Mesenchymal stem cell (in vitro differentiated cells and primary cell): ENCODE measurements at regions not wholly inside any gene's neighbourhood (a gene's known extent, or its start where the extent isn't known, plus 50 kb on each side); places are given as distances from the start of the nearest gene placed in this dataset.

ENCODE experiments used
- DNase-seq: peaks from one replicate; pipeline ENCODE4 v3.0.0-alpha.2; 2013
- H2AFZ ChIP-seq: one replicate; pipeline ENCODE4 v1.6.1; 2013; ENCODE audit warnings: low read depth, mild to moderate bottlenecking, control low read depth, inconsistent platforms, low read length, moderate library complexity
- H2AK5ac ChIP-seq: 2 replicates; pipeline ENCODE4 v1.6.1; 2013; ENCODE audit warnings: low read length, moderate library complexity, mild to moderate bottlenecking, inconsistent platforms; ENCODE audit not compliant: severe bottlenecking
- H2BK120ac ChIP-seq: one replicate; pipeline ENCODE4 v1.6.1; 2013; ENCODE audit warnings: low read depth, mild to moderate bottlenecking, inconsistent platforms, low read length, moderate library complexity
- H2BK12ac ChIP-seq, 2 experiments: one replicate each; pipeline ENCODE4 v1.6.1; 2013; ENCODE audit warnings: inconsistent platforms in 2 of 2, low read length in 2 of 2, mild to moderate bottlenecking in 2 of 2, moderate library complexity in 2 of 2, control low read depth in 1 of 2
- H2BK15ac ChIP-seq: one replicate; pipeline ENCODE4 v1.6.1; 2013; ENCODE audit warnings: mild to moderate bottlenecking, low read depth, inconsistent platforms; ENCODE audit not compliant: poor library complexity, severe bottlenecking
- H2BK5ac ChIP-seq: 2 replicates; pipeline ENCODE4 v1.6.1; 2013; ENCODE audit warnings: low read depth, mild to moderate bottlenecking, low read length, control low read depth, inconsistent platforms; ENCODE audit not compliant: poor library complexity, severe bottlenecking
- H3K14ac ChIP-seq, 2 experiments: one replicate each; pipeline ENCODE4 v1.6.1; 2013; ENCODE audit warnings: inconsistent platforms in 2 of 2, low read length in 2 of 2, control low read depth in 1 of 2, mild to moderate bottlenecking in 1 of 2, moderate library complexity in 1 of 2
- H3K18ac ChIP-seq, 2 experiments: one replicate each; pipeline ENCODE4 v1.6.1; 2013; ENCODE audit warnings: inconsistent platforms in 2 of 2, low read length in 2 of 2, control low read depth in 1 of 2, low read depth in 1 of 2, mild to moderate bottlenecking in 1 of 2
- H3K23ac ChIP-seq, 2 experiments: one replicate each; pipeline ENCODE4 v1.6.1; 2013; ENCODE audit warnings: inconsistent platforms in 2 of 2, low read length in 2 of 2, mild to moderate bottlenecking in 2 of 2, moderate library complexity in 2 of 2, control low read depth in 1 of 2
- H3K27ac ChIP-seq: 2 replicates; pipeline ENCODE4 v1.5.1; 2013; ENCODE audit warnings: mild to moderate bottlenecking, moderate library complexity, low read length, control low read depth, inconsistent platforms; ENCODE audit not compliant: poor library complexity, severe bottlenecking
- H3K27me3 ChIP-seq, 2 experiments: 2 replicates each; pipeline versions ENCODE4 v1.6.1 to v1.7.0; 2013; ENCODE audit warnings: low read length in 2 of 2, mild to moderate bottlenecking in 2 of 2, moderate library complexity in 2 of 2, control low read depth in 1 of 2, inconsistent platforms in 1 of 2; ENCODE audit not compliant: control insufficient read depth in 1 of 2, insufficient read depth in 1 of 2
- H3K36me3 ChIP-seq, 2 experiments: 2 replicates each; pipeline versions ENCODE4 v1.6.1 to v1.7.0; 2013; ENCODE audit warnings: low read length in 2 of 2, control low read depth in 1 of 2, inconsistent platforms in 1 of 2, low read depth in 1 of 2, mild to moderate bottlenecking in 1 of 2; ENCODE audit not compliant: insufficient read depth in 2 of 2, control insufficient read depth in 1 of 2
- H3K4ac ChIP-seq, 2 experiments: one replicate each; pipeline ENCODE4 v1.6.1; 2013; ENCODE audit warnings: inconsistent platforms in 2 of 2, low read length in 2 of 2, mild to moderate bottlenecking in 2 of 2, moderate library complexity in 2 of 2, control low read depth in 1 of 2, low read depth in 1 of 2
- H3K4me1 ChIP-seq: 2 replicates; pipeline ENCODE4 v1.6.1; 2013; ENCODE audit warnings: low read depth, low read length, control low read depth; ENCODE audit not compliant: control insufficient read depth, insufficient read depth
- H3K4me2 ChIP-seq: 2 replicates; pipeline ENCODE4 v1.6.1; 2013; ENCODE audit warnings: low read length, mild to moderate bottlenecking, inconsistent platforms; ENCODE audit not compliant: poor library complexity, severe bottlenecking
- H3K4me3 ChIP-seq, 2 experiments: 2 replicates each; pipeline versions ENCODE4 v1.5.1 to v1.7.0; 2013; ENCODE audit warnings: low read length in 2 of 2, mild to moderate bottlenecking in 2 of 2, control low read depth in 1 of 2, low read depth in 1 of 2; ENCODE audit not compliant: insufficient read depth in 1 of 2
- H3K79me1 ChIP-seq: replicated peaks from 2 replicates; pipeline ENCODE4 v1.6.1; 2013; ENCODE audit warnings: mild to moderate bottlenecking, control low read depth, low read length, inconsistent platforms; ENCODE audit not compliant: poor library complexity, severe bottlenecking
- H3K9ac ChIP-seq: 2 replicates; pipeline ENCODE4 v1.7.0; 2013; ENCODE audit warnings: mild to moderate bottlenecking, low read length, moderate library complexity
- H3K9me3 ChIP-seq: 2 replicates; pipeline ENCODE4 v1.7.0; 2013; ENCODE audit warnings: mild to moderate bottlenecking, low read length; ENCODE audit not compliant: control insufficient read depth
- H4K8ac ChIP-seq: one replicate; pipeline ENCODE4 v1.6.1; 2013; ENCODE audit warnings: inconsistent platforms, mild to moderate bottlenecking, low read length, moderate library complexity
- H4K91ac ChIP-seq: one replicate; pipeline ENCODE4 v1.6.1; 2013; ENCODE audit warnings: mild to moderate bottlenecking, low read length, inconsistent platforms
- WGBS: methylation state at CpG from one replicate; pipeline ENCODE4 v1.1.7; 2013; ENCODE audit warnings: mixed read lengths; 5-methylcytosine and 5-hydroxymethylcytosine counted together

DNA sequence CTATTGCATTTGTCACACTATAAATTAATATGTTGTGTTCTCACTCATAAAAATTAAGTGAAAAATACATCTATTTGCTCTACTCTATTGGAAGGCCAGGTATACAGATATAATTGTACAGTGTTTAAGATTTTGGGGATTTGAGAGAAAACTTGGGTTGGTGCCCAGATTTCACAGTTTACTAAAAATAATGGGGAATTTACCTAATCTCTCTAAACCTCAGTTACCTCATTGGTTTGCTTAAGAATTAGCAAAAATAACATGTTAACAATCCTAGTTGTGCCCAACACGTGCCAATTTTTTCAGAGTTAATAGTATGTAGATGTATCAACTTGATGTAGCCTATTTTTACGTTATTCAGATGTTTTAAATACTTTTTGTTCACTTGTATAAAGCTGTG, 1495.3 kb upstream of the PCDH7 start:
- H2AK5ac ChIP-seq: no peak overlapping the region
- H3K4me2 ChIP-seq: no peak overlapping the region
- H3K9ac ChIP-seq: no peak overlapping the region
- H3K14ac ChIP-seq: no peak overlapping the region
- H3K4me3 ChIP-seq: no peak overlapping the region
- no peaks in the 10 kb centered on the region for H3K4me1 ChIP-seq
- H4K91ac ChIP-seq: no peak overlapping the region
- no peak for DNase-seq
- H2BK5ac ChIP-seq: no peak overlapping the region
- no peak overlapping the region for H2BK12ac ChIP-seq
- no peaks in the 10 kb centered on the region for H3K36me3 ChIP-seq
- H3K27me3 ChIP-seq: no peaks in the 10 kb centered on the region
- H4K8ac ChIP-seq: no peak overlapping the region
- no peak overlapping the region for H2AFZ ChIP-seq
- no peak overlapping the region for H3K18ac ChIP-seq
- no peak overlapping the region for H2BK15ac ChIP-seq
- no peak overlapping the region for H3K23ac ChIP-seq
- H3K4ac ChIP-seq: no peak overlapping the region
- WGBS: no CpG with 5 or more reads among the region's 2 CpGs
- no peaks in the 10 kb centered on the region for H3K9me3 ChIP-seq
- H3K79me1 ChIP-seq: no peaks in the 10 kb centered on the region
- H2BK120ac ChIP-seq: no peak overlapping the region
- H3K27ac ChIP-seq: no peak overlapping the region

DNA sequence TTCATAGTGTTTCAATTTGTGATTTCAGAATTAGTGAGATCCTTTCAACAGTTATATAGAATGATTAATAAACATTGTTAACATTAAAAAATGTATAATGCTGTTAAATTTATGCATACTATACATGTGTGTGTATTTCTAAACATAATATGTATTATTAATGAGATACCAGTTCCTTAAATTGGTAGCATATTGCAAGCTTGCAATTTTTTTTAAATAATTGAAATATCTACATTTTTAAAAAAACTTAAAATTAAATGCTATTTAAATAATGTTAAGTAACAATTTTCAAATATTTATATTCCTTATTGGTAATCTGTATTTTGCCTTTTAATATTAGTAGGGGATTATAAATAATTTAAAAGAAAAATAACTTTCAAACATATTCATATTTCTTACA, 1479.5 kb upstream of the PCDH7 start:
- Histone ChIP-seq H3K9me3 (no peaks in the 10 kb centered on the region), H3K79me1 (no peaks in the 10 kb centered on the region), H3K9ac (no peak overlapping the region), H2BK12ac (no peak overlapping the region), H3K27me3 (no peaks in the 10 kb centered on the region), H4K91ac (no peak overlapping the region), H3K14ac (no peak overlapping the region), H3K18ac (no peak overlapping the region), H3K4me2 (no peak overlapping the region), H3K4ac (no peak overlapping the region), H2BK120ac (no peak overlapping the region), H2BK15ac (no peak overlapping the region), H3K4me1 (no peaks in the 10 kb centered on the region), H3K36me3 (no peaks in the 10 kb centered on the region), H3K4me3 (no peak overlapping the region), H3K27ac (no peak overlapping the region), H4K8ac (no peak overlapping the region), H3K23ac (no peak overlapping the region), H2BK5ac (no peak overlapping the region), H2AFZ (no peak overlapping the region), H2AK5ac (no peak overlapping the region)
- no peak for DNase-seq

DNA sequence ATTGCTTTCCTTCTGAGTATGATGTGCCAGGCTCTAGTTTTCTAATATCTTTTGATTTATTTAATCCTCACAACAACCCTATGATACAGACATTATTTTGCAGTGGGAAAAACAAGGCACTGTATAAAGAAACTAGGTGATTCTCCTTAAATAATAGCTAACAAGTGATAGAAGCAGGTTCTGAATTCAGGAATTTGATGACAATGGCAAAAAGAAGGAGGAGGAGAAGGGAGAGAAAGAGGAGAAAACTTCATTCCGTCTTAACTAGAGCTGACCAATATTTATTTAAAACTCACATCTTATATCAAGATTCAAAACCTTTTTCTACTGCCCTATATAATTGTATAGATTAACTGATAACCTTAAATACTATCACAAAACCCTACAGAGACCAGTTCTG, 1477.1 kb upstream of the PCDH7 start:
- Histone ChIP-seq H3K9me3 (peaks cover 7% of the 10 kb centered on the region), H3K14ac (no peak overlapping the region), H3K36me3 (no peaks in the 10 kb centered on the region), H3K27me3 (no peaks in the 10 kb centered on the region), H2BK5ac (no peak overlapping the region), H4K91ac (no peak overlapping the region), H3K27ac (no peak overlapping the region), H2BK120ac (no peak overlapping the region), H3K4me1 (no peaks in the 10 kb centered on the region), H3K23ac (no peak overlapping the region), H3K4ac (no peak overlapping the region), H2BK12ac (no peak overlapping the region), H3K4me2 (no peak overlapping the region), H3K9ac (no peak overlapping the region), H3K4me3 (no peak overlapping the region), H2BK15ac (no peak overlapping the region), H3K18ac (no peak overlapping the region), H2AK5ac (no peak overlapping the region), H4K8ac (no peak overlapping the region), H3K79me1 (no peaks in the 10 kb centered on the region), H2AFZ (no peak overlapping the region)
- DNase-seq: no peak
- no CpG with 5 or more reads among the region's 1 CpG for WGBS

DNA sequence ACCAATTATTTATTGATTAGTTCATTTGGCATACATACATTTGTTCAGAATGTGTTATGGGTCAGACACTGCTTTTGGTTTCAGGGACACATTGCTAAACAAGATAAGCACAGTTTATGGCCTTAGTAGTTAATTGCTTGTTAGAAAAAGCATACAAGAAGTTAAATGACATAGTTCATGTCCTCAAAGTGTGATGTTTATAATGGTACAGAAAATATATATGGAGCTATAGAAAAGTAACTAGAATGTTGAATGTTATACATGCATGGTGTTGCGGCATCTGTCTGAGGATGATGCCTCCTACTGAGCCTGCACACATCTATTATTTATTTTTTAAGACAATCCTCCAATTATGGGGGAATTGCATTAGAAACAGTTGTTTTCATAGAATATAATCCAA, 1476.3 kb upstream of the PCDH7 start:
- no peak overlapping the region for H3K27ac ChIP-seq
- no peak overlapping the region for H2BK120ac ChIP-seq
- no peak overlapping the region for H3K23ac ChIP-seq
- H2BK12ac ChIP-seq: no peak overlapping the region
- H3K9me3 ChIP-seq: peaks cover 13% of the 10 kb centered on the region
- H2BK15ac ChIP-seq: no peak overlapping the region
- no peak overlapping the region for H3K14ac ChIP-seq
- no peak overlapping the region for H3K4me3 ChIP-seq
- H3K27me3 ChIP-seq: no peaks in the 10 kb centered on the region
- H3K9ac ChIP-seq: no peak overlapping the region
- H3K4ac ChIP-seq: no peak overlapping the region
- no peaks in the 10 kb centered on the region for H3K79me1 ChIP-seq
- H4K8ac ChIP-seq: no peak overlapping the region
- no CpG with 5 or more reads among the region's 1 CpG for WGBS
- no peak for DNase-seq
- H3K18ac ChIP-seq: no peak overlapping the region
- H3K4me2 ChIP-seq: no peak overlapping the region
- no peak overlapping the region for H4K91ac ChIP-seq
- no peak overlapping the region for H2AK5ac ChIP-seq
- no peaks in the 10 kb centered on the region for H3K4me1 ChIP-seq
- no peak overlapping the region for H2BK5ac ChIP-seq
- H2AFZ ChIP-seq: no peak overlapping the region
- no peaks in the 10 kb centered on the region for H3K36me3 ChIP-seq
